HCT116 (cell line): ENCODE measurements at regions not wholly inside any gene's neighbourhood (a gene's known extent, or its start where the extent isn't known, plus 50 kb on each side); places are given as distances from the start of the nearest gene placed in this dataset.

Experiments
- ATAC-seq: fragments of 200-7000 bp; cut with Tn5 transposase; 2 replicates; pipeline ENCODE4 v1.9.1; 2020; ENCODE audit warnings: mild to moderate bottlenecking, moderate library complexity
- BruUV-seq: library from RNA; stranded (reverse); fragments of 400-500 nt; replicated peaks from 2 replicates; lab custom pipeline; 2021; lab: Mats Ljungman, UMichigan
- CTCF ChIA-PET: fragments of 300-600 bp; sonication (Branson Sonifier 250); formaldehyde crosslinking; loops from one replicate; lab custom pipeline; 2021; ENCODE audit warnings: antibody characterized with exemption; lab: Charles Lee
- POLR2A ChIA-PET: fragments of 300-600, 350-600 bp; sonication (Branson Sonifier 250); formaldehyde crosslinking; loops from one replicate; lab custom pipeline; 2021; ENCODE audit warnings: antibody characterized with exemption; lab: Charles Lee
- RAD21 ChIA-PET, 2 experiments: fragments of 300-600 bp; sonication (Branson Sonifier 250); formaldehyde crosslinking; loops; one replicate each; lab custom pipeline; 2023; ENCODE audit warnings: low total read pairs in 2 of 2; ENCODE audit not compliant: uncharacterized antibody in 2 of 2, unreplicated experiment in 2 of 2, low non-redundant PET in 1 of 2; lab: Charles Lee
- DNase-seq: peaks from one replicate; pipeline ENCODE4 v3.0.0-alpha.2; 2010; ENCODE audit warnings: low read depth, low spot score
- H2AFZ ChIP-seq: fragments of 200-600 bp; shearing (Covaris generic), sonication (generic); 2 replicates; pipeline ENCODE4 v1.6.1; 2017; ENCODE audit warnings: low read depth, mixed run types, mixed read lengths, antibody characterized with exemption, low read length; ENCODE audit not compliant: poor library complexity, severe bottlenecking
- H3K27ac ChIP-seq: 2 replicates; pipeline ENCODE4 v1.5.1; 2012; ENCODE audit warnings: low read depth, low read length
- H3K27me3 ChIP-seq: fragments of 200-600 bp; sonication (generic); 2 replicates; pipeline ENCODE4 v1.6.1; 2016; ENCODE audit warnings: mixed run types, low read length, mixed read lengths; ENCODE audit not compliant: insufficient read depth
- H3K36me3 ChIP-seq, 2 experiments: fragments of 200-500 bp in 1 of 2; fragments of 200-600 bp in 1 of 2; sonication (Bioruptor generic) in 1 of 2; sonication (generic) in 1 of 2; 2 replicates each; pipeline versions ENCODE4 v1.5.1 to v1.6.1; 2014 to 2016; ENCODE audit warnings: low read length in 2 of 2, inconsistent platforms in 1 of 2, mixed read lengths in 1 of 2, mixed run types in 1 of 2; ENCODE audit not compliant: insufficient read depth in 2 of 2, control insufficient read depth in 1 of 2
- H3K4me1 ChIP-seq, 2 experiments: fragments of 200-600 bp in 1 of 2; sonication (generic) in 1 of 2; 2 replicates each; pipeline versions ENCODE4 v1.5.1 to v1.6.1; 2012 to 2017; ENCODE audit warnings: low read length in 2 of 2, inconsistent platforms in 1 of 2, mild to moderate bottlenecking in 1 of 2, mixed read lengths in 1 of 2, mixed run types in 1 of 2, moderate library complexity in 1 of 2; ENCODE audit not compliant: insufficient read depth in 2 of 2, control insufficient read depth in 1 of 2
- H3K4me2 ChIP-seq: fragments of 200-600 bp; sonication (generic); 2 replicates; pipeline ENCODE4 v1.6.1; 2017; ENCODE audit warnings: mixed run types, low read length, mixed read lengths
- H3K4me3 ChIP-seq, 2 experiments: fragments of 200-600 bp in 1 of 2; sonication (generic) in 1 of 2; replicated peaks in 1 of 2; 2 replicates each; pipeline ENCODE4 v1.5.1; 2011 to 2016; ENCODE audit warnings: low read length in 2 of 2, control low read depth in 1 of 2, low read depth in 1 of 2, mild to moderate bottlenecking in 1 of 2, mixed read lengths in 1 of 2, mixed run types in 1 of 2
- H3K79me2 ChIP-seq: fragments of 200-600 bp; sonication (generic); 2 replicates; pipeline ENCODE4 v1.6.1; 2017; ENCODE audit warnings: mild to moderate bottlenecking, mixed run types, low read length, moderate library complexity, mixed read lengths; ENCODE audit not compliant: insufficient read depth
- H3K9ac ChIP-seq: fragments of 200-600 bp; sonication (generic); 2 replicates; pipeline ENCODE4 v1.6.1; 2016; ENCODE audit warnings: low read length, mixed read lengths
- H3K9me2 ChIP-seq: fragments of 200-600 bp; sonication (generic), shearing (Covaris generic); 2 replicates; pipeline ENCODE4 v1.6.1; 2017; ENCODE audit warnings: mixed run types, mild to moderate bottlenecking, moderate library complexity; ENCODE audit not compliant: insufficient read depth
- H3K9me3 ChIP-seq, 2 experiments: fragments of 200-500 bp in 1 of 2; fragments of 200-600 bp in 1 of 2; sonication (Bioruptor generic) in 1 of 2; sonication (generic) in 1 of 2; 2 replicates each; pipeline ENCODE4 v1.6.1; 2014 to 2017; ENCODE audit warnings: low read length in 2 of 2, mixed read lengths in 2 of 2, inconsistent platforms in 1 of 2, low read depth in 1 of 2, mild to moderate bottlenecking in 1 of 2, mixed run types in 1 of 2, moderate library complexity in 1 of 2; ENCODE audit not compliant: control insufficient read depth in 1 of 2, insufficient read depth in 1 of 2
- H4K20me1 ChIP-seq: fragments of 200-600 bp; sonication (generic), shearing (Covaris generic); 2 replicates; pipeline ENCODE4 v1.6.1; 2017; ENCODE audit warnings: mixed run types, mild to moderate bottlenecking, moderate library complexity; ENCODE audit not compliant: insufficient read depth
- ELF1 ChIP-seq: IDR thresholded peaks from 2 replicates; pipeline ENCODE4 v1.6.1; 2012; ENCODE audit warnings: low read depth, borderline replicate concordance
- EZH2 ChIP-seq: fragments of 200-600 bp; sonication (generic); IDR thresholded peaks from 2 replicates; pipeline ENCODE4 v1.6.1; 2017; ENCODE audit warnings: antibody characterized with exemption, mixed run types
- EZH2phosphoT487 ChIP-seq: fragments of 200-600 bp; IDR thresholded peaks from 2 replicates; pipeline ENCODE4 v1.6.1; 2018; ENCODE audit warnings: antibody characterized with exemption, borderline replicate concordance
- FOSL1 ChIP-seq: IDR thresholded peaks from 2 replicates; pipeline ENCODE4 v1.6.1; 2012; ENCODE audit warnings: low read depth
- POLR2AphosphoS5 ChIP-seq: IDR thresholded peaks from 2 replicates; pipeline ENCODE4 v1.6.1; 2011; ENCODE audit warnings: mild to moderate bottlenecking, low read depth, low read length, moderate library complexity
- SP1 ChIP-seq: IDR thresholded peaks from 2 replicates; pipeline ENCODE4 v1.6.1; 2012; ENCODE audit warnings: low read depth
- TCF7L2 ChIP-seq: IDR thresholded peaks from 2 replicates; pipeline ENCODE4 v1.7.0; 2011; ENCODE audit warnings: borderline replicate concordance, inconsistent platforms; ENCODE audit not compliant: insufficient read depth, insufficient read length; ENCODE audit errors: extremely low read depth
- YY1 ChIP-seq: IDR thresholded peaks from 2 replicates; pipeline ENCODE4 v1.6.1; 2011; ENCODE audit warnings: low read length, low read depth, moderate library complexity, mild to moderate bottlenecking; ENCODE audit not compliant: insufficient replicate concordance; ENCODE audit errors: extremely low read depth
- intact Hi-C: fragments of 100-400 bp; cut with micrococcal nuclease; formaldehyde crosslinking; loops from 2 replicates; pipeline ENCODE4 v1.10.0; 2022
- TF ChIP-seq, protein P1 (sequence below): IDR thresholded peaks from 2 replicates; pipeline ENCODE4 v1.6.1; 2012

DNA sequence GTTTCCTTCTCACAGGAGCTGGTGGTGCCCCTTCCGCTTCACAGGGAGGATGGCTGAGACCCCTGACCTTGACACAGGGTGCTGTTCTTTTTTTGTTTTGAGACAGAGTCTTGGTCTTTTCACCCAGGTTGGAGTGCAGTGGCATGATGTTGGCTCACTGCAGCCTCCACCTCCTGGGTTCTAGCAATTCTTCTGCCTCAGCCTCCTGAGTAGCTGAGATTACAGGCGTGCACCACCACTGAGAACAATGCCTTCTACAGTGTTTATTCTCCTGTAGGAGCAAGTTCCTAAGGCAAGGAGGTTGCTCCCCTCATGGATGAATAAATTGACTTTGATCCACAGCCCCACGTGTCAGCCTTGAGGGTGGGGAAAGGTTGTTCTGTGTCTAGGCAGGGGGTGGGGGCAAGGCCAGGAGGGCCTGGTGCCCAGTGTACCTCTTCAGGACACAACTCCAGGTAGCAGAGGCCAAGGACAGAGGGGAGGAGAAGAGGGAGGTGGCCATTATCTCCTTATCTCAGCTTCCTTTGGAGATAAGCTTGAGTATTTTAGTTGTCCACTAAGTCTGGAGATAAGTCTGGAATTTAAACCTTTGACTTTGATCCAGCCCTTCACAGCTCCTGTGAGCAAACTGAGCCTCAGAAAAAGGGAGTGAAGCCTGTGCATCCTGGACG lies 159.4 kb downstream of the SEC14L1 start:
- H3K27me3 ChIP-seq = no peaks in the 10 kb centered on the region
- RAD21 ChIA-PET = no interaction called here
- no peak overlapping the region for H3K4me2 ChIP-seq
- no peak overlapping the region for H3K27ac ChIP-seq
- intact Hi-C loops = no loop called here
- H3K9me2 ChIP-seq = no peaks in the 10 kb centered on the region
- H3K9ac ChIP-seq = no peak overlapping the region
- ATAC-seq = no peak
- TF ChIP-seq YY1 (no peak), EZH2 (no peak), SP1 (no peak), POLR2AphosphoS5 (no peak), FOSL1 (no peak), ELF1 (no peak), EZH2phosphoT487 (no peak), TCF7L2 (no peak)
- TF ChIP-seq, protein P1, sequence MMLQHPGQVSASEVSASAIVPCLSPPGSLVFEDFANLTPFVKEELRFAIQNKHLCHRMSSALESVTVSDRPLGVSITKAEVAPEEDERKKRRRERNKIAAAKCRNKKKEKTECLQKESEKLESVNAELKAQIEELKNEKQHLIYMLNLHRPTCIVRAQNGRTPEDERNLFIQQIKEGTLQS = no peak
- CTCF ChIA-PET = interaction anchor here (1.5 kb wide), 1 partner anchor 20 kb away, joined by 3 read pairs; no protein-coding TSS in a partner anchor
- H3K36me3 ChIP-seq = peaks cover 3 to 4% of the 10 kb centered on the region in 2 experiments; a peak in 2 of 4 replicates
- H4K20me1 ChIP-seq = peaks cover 16% of the 10 kb centered on the region; the same call in 1 of the 2 replicates
- no peaks in the 10 kb centered on the region for H3K9me3 ChIP-seq
- peaks cover 49 to 75% of the 10 kb centered on the region in 2 experiments for H3K4me1 ChIP-seq
- H3K79me2 ChIP-seq = peaks cover 90% of the 10 kb centered on the region
- H2AFZ ChIP-seq = no peak overlapping the region
- POLR2A ChIA-PET = interaction anchor here (1.2 kb wide), 1 partner anchor 13 kb away, joined by 6 read pairs; no protein-coding TSS in a partner anchor
- BruUV-seq = no TSS peak
- H3K4me3 ChIP-seq = no peak overlapping the region
- DNase-seq = no peak
